Loucy (cell line): ENCODE measurements at regions not wholly inside any gene's neighbourhood (a gene's known extent, or its start where the extent isn't known, plus 50 kb on each side); places are given as distances from the start of the nearest gene placed in this dataset.

Source experiments
- H2AFZ ChIP-seq: fragments of 200-600 bp; sonication (generic); 2 replicates; pipeline ENCODE4 v1.6.0; 2016; ENCODE audit warnings: antibody characterized with exemption, mild to moderate bottlenecking, low read length, moderate library complexity
- H3F3A ChIP-seq: fragments of 200-600 bp; 2 replicates; pipeline ENCODE4 v1.6.0; 2016; ENCODE audit warnings: antibody characterized with exemption, low read depth, mild to moderate bottlenecking
- H3K27me3 ChIP-seq: fragments of 200-600 bp; sonication (generic); 2 replicates; pipeline ENCODE4 v1.6.1; 2014; ENCODE audit warnings: low read length, mild to moderate bottlenecking; ENCODE audit not compliant: insufficient read depth, poor library complexity, severe bottlenecking
- H3K36me3 ChIP-seq: fragments of 200-600 bp; sonication (generic); 2 replicates; pipeline ENCODE4 v1.6.1; 2016; ENCODE audit warnings: low read length; ENCODE audit not compliant: insufficient read depth
- H3K4me1 ChIP-seq: fragments of 200-600 bp; sonication (generic); 2 replicates; pipeline ENCODE4 v1.5.1; 2014; ENCODE audit warnings: low read length, mild to moderate bottlenecking; ENCODE audit not compliant: insufficient read depth, poor library complexity, severe bottlenecking
- H3K4me2 ChIP-seq: fragments of 200-600 bp; sonication (generic); 2 replicates; pipeline ENCODE4 v1.6.0; 2014; ENCODE audit warnings: antibody characterized with exemption, low read length, low read depth, mild to moderate bottlenecking; ENCODE audit not compliant: poor library complexity, severe bottlenecking
- H3K4me3 ChIP-seq: fragments of 200-600 bp; sonication (generic); 2 replicates; pipeline ENCODE4 v1.5.1; 2014; ENCODE audit warnings: low read length, mild to moderate bottlenecking, mixed read lengths; ENCODE audit not compliant: poor library complexity, severe bottlenecking
- H3K79me2 ChIP-seq: fragments of 200-600 bp; sonication (generic); 2 replicates; pipeline ENCODE4 v1.6.1; 2014; ENCODE audit warnings: low read length; ENCODE audit not compliant: insufficient read depth
- H3K9ac ChIP-seq: fragments of 200-600 bp; sonication (generic); 2 replicates; pipeline ENCODE4 v1.6.0; 2014; ENCODE audit warnings: mild to moderate bottlenecking, low read depth, low read length, moderate library complexity; ENCODE audit not compliant: poor library complexity, severe bottlenecking
- H3K9me2 ChIP-seq: fragments of 200-600 bp; sonication (generic); replicated peaks from 2 replicates; pipeline ENCODE4 v1.6.1; 2016; ENCODE audit warnings: low read depth, low read length, mixed read lengths
- H3K9me3 ChIP-seq: fragments of 200-600 bp; sonication (generic); 2 replicates; pipeline ENCODE4 v1.6.1; 2014; ENCODE audit warnings: mild to moderate bottlenecking, antibody characterized with exemption, low read length, low read depth; ENCODE audit not compliant: insufficient read depth
- H4K20me1 ChIP-seq: fragments of 200-600 bp; sonication (generic); 2 replicates; pipeline ENCODE4 v1.6.0; 2014; ENCODE audit warnings: antibody characterized with exemption, low read length, mild to moderate bottlenecking; ENCODE audit not compliant: insufficient read depth, poor library complexity, severe bottlenecking
- CTCF ChIP-seq: fragments of 200-600 bp; sonication (generic); conservative IDR thresholded peaks from 2 replicates; pipeline ENCODE4 v1.5.1; 2014; ENCODE audit warnings: mild to moderate bottlenecking, antibody characterized with exemption, low read length
- EZH2phosphoT487 ChIP-seq: fragments of 200-600 bp; IDR thresholded peaks from 2 replicates; pipeline ENCODE4 v1.6.1; 2018; ENCODE audit warnings: antibody characterized with exemption, mild to moderate bottlenecking, moderate library complexity, borderline replicate concordance

- Histone ChIP-seq H3K4me1 (no peaks in the 10 kb centered on the region), H3K27me3 (no peaks in the 10 kb centered on the region), H3K4me3 (no peak overlapping the region), H3K79me2 (no peaks in the 10 kb centered on the region), H4K20me1 (no peaks in the 10 kb centered on the region), H2AFZ (no peak overlapping the region), H3K36me3 (no peaks in the 10 kb centered on the region), H3F3A (no peaks in the 10 kb centered on the region), H3K4me2 (no peak overlapping the region), H3K9me2 (no peaks in the 10 kb centered on the region), H3K9ac (no peak overlapping the region), H3K9me3 (no peaks in the 10 kb centered on the region; the same call in 1 of the 2 replicates)
- TF ChIP-seq EZH2phosphoT487: no peak
- no peak for TF ChIP-seq CTCF
Observed at GRCh38 chr2:49359721-49360406, 205.5 kb upstream of the FSHR start.

- H4K20me1 ChIP-seq: no peaks in the 10 kb centered on the region
- H3K27me3 ChIP-seq: no peaks in the 10 kb centered on the region
- H3F3A ChIP-seq: no peaks in the 10 kb centered on the region
- no peaks in the 10 kb centered on the region for H3K79me2 ChIP-seq
- H3K9ac ChIP-seq: no peak overlapping the region
- H2AFZ ChIP-seq: no peak overlapping the region
- no peaks in the 10 kb centered on the region for H3K36me3 ChIP-seq
- no peaks in the 10 kb centered on the region for H3K9me2 ChIP-seq
- no peaks in the 10 kb centered on the region for H3K4me1 ChIP-seq
- H3K9me3 ChIP-seq: no peaks in the 10 kb centered on the region; the same call in 1 of the 2 replicates
- TF ChIP-seq EZH2phosphoT487: no peak
- TF ChIP-seq CTCF: no peak
- H3K4me3 ChIP-seq: no peak overlapping the region
- no peak overlapping the region for H3K4me2 ChIP-seq
Observed at GRCh38 chr2:49355611-49356010, 201.3 kb upstream of the FSHR start.

- H3K4me3 ChIP-seq: no peak overlapping the region
- no peak overlapping the region for H2AFZ ChIP-seq
- no peak overlapping the region for H3K4me2 ChIP-seq
- TF ChIP-seq EZH2phosphoT487: no peak
- TF ChIP-seq CTCF: no peak
- H3K9me2 ChIP-seq: no peaks in the 10 kb centered on the region
- H3K9ac ChIP-seq: no peak overlapping the region
- H3K4me1 ChIP-seq: no peaks in the 10 kb centered on the region
- H3K36me3 ChIP-seq: no peaks in the 10 kb centered on the region
- H3K79me2 ChIP-seq: no peaks in the 10 kb centered on the region
- no peaks in the 10 kb centered on the region for H3F3A ChIP-seq
- no peaks in the 10 kb centered on the region for H4K20me1 ChIP-seq
- H3K9me3 ChIP-seq: no peaks in the 10 kb centered on the region; the same call in 1 of the 2 replicates
- H3K27me3 ChIP-seq: no peaks in the 10 kb centered on the region
Observed at GRCh38 chr2:49351560-49351959, 197.2 kb upstream of the FSHR start.
